H7 (cell line): ENCODE measurements at regions not wholly inside any gene's neighbourhood (a gene's known extent, or its start where the extent isn't known, plus 50 kb on each side); places are given as distances from the start of the nearest gene placed in this dataset.
"Not testable (repeated sequence)": the region's sequence is repeated elsewhere in the genome, so short reads cannot be mapped to it uniquely, and the experiment has no call there.

Experiments
- DNase-seq: peaks from one replicate; pipeline ENCODE4 v3.0.0; 2012
- H3K27me3 ChIP-seq: 2 replicates; pipeline ENCODE4 v1.6.0; 2011; ENCODE audit warnings: mild to moderate bottlenecking, low read length; ENCODE audit not compliant: control insufficient read depth, insufficient read depth
- H3K36me3 ChIP-seq: replicated peaks from 2 replicates; pipeline ENCODE4 v1.5.1; 2011; ENCODE audit warnings: low read length; ENCODE audit not compliant: control insufficient read depth, insufficient read depth
- H3K4me3 ChIP-seq: 2 replicates; pipeline ENCODE4 v1.5.1; 2011; ENCODE audit warnings: low read depth, mild to moderate bottlenecking, control low read depth, low read length, moderate library complexity; ENCODE audit not compliant: insufficient read depth

DNA sequence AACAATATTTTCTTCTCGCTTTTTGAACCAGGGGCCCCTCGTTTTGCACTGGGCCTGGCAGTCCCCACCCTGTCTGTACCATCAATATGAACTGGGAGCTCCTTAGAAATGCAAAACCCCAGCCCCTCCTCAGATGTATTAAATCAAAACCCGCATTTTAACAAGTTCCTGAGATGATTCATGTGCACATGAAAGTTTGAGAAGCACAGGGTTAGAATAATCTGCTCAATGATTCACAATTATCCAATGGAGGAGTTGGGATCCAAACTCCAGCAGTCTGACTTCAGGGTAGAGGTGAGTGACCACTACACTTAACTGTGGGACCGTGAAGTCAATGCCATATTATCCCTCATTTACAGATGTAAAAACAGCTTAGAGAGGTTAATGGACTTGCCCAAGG, 256.4 kb downstream of the IGSF11 start:
- Histone ChIP-seq H3K27me3 (no peaks in the 10 kb centered on the region), H3K4me3 (no peak overlapping the region), H3K36me3 (no peaks in the 10 kb centered on the region)
- DNase-seq = no peak

DNA sequence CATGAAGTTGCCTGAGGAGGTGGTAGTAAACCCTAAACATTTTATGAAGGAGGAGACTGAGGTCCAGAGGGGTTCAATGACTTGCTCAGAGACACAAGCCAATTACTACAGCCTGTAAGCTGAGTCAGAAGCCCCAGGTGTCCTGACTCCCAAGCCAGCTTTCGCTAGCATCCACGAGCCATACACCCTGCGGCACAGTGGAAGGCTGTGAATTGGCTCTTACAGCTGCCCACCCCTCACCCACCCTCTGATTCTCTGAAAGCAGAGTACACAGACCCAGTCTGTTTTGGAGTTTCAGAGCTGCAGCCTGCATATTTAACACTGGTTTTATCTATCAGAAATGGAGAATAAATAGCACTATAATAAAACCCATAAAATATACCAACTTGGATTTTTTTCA, 253.4 kb downstream of the IGSF11 start:
- no peak for DNase-seq
- Histone ChIP-seq H3K36me3 (no peaks in the 10 kb centered on the region), H3K4me3 (no peak overlapping the region), H3K27me3 (no peaks in the 10 kb centered on the region)

GRCh38 chr3:118781839-118782238, 252.8 kb downstream of the IGSF11 start:
- no peak for DNase-seq
- H3K4me3 ChIP-seq = no peak overlapping the region
- H3K36me3 ChIP-seq = no peaks in the 10 kb centered on the region
- no peaks in the 10 kb centered on the region for H3K27me3 ChIP-seq

DNA sequence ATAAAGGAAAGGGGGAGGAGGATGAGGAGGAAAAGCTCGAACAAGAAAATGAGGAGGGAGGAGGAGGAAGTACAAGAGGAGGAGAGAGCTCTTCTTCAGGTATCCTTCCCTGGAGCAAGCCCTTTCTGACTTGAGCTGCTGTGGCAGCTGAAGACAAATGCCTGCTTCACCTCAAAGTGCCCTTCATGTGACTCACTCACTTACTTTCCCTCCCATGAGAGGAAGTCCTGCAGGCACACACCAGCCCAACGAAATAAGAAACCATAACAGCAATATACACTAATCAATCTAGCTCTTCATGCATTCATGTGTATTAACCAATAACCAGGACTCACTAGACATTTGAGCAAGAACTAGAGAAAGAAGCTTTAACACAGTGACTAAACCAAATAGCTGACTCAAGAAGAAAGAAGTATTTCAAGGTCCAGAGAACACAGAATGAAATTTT, 251.9 kb downstream of the IGSF11 start:
- H3K27me3 ChIP-seq = no peaks in the 10 kb centered on the region
- H3K4me3 ChIP-seq = no peak overlapping the region
- DNase-seq = no peak
- no peaks in the 10 kb centered on the region for H3K36me3 ChIP-seq

- Histone ChIP-seq H3K27me3 (no peaks in the 10 kb centered on the region), H3K4me3 (no peak overlapping the region), H3K36me3 (no peaks in the 10 kb centered on the region)
- DNase-seq = no peak
These were observed 249.2 kb downstream of the IGSF11 start for GRCh38 chr3:118785415-118785814.

DNA sequence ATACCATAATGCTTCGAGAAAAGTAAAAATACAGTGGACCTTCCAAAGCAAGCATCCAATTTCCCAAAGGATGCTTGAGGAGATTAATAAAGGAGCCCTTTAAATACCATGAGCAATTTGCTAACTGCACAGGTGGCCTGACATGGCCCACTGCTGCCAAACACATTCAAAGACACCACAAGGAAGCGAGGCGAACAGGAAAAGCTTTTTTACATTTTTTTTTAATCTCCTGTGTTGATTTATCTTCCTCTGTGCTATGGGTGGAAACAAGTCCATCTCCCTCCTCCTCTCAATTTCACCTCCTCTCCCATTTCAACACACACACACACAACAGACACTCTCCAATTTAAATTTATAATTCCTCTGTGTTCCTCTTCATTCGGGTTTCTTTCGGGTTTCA, 243.4 kb downstream of the IGSF11 start:
- no peak overlapping the region for H3K4me3 ChIP-seq
- no peaks in the 10 kb centered on the region for H3K27me3 ChIP-seq
- no peaks in the 10 kb centered on the region for H3K36me3 ChIP-seq
- no peak for DNase-seq

DNA sequence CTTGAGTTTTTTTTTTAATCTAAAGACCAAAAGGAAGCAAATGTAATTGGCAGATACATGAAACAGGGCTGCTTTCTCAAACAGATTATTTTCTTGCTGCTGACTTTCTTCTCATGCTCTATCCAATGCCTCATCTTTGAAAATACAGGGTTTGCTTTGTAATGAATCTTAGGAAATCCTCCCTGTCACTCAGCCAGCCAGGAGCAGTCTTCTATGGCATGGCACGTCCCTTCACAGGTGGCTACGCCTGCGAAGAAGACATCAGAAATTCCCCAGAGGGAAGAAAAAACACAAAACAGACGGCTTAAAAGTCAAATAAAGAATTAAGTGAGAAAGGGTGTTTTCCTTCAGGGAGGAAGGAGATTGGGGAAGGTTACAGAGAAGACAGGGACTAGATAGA, 242.5 kb downstream of the IGSF11 start:
- Histone ChIP-seq H3K36me3 (no peaks in the 10 kb centered on the region), H3K27me3 (no peaks in the 10 kb centered on the region)
- DNase-seq = no peak

GRCh38 chr3:118793176-118793575, 241.5 kb downstream of the IGSF11 start:
- DNase-seq = no peak
- no peak overlapping the region for H3K4me3 ChIP-seq
- no peaks in the 10 kb centered on the region for H3K27me3 ChIP-seq
- no peaks in the 10 kb centered on the region for H3K36me3 ChIP-seq

More for the DNA sequence above, 242.5 kb downstream of the IGSF11 start:
- H3K4me3 ChIP-seq = no peak overlapping the region

DNA sequence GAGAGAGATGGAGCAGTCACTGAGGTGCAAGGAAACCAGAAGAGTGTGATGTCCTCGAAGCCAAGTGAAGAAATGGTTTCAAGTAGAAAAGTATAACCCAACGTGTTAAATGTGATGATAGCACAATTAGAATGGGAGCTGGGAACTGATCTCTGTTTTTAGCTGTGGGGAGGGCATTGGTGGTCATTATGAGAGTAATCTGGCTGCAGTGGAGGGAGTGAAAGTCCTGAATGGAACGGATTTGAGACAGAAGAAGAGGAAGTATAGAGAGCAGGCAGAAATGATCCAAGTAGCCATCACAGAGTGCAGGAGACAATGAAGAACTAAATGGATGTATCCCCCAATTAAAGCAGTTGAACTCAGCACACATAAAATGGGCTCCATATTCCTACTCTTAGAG, 235.3 kb downstream of the IGSF11 start:
- Histone ChIP-seq H3K36me3 (no peaks in the 10 kb centered on the region), H3K27me3 (no peaks in the 10 kb centered on the region), H3K4me3 (no peak overlapping the region)
- no peak for DNase-seq

DNA sequence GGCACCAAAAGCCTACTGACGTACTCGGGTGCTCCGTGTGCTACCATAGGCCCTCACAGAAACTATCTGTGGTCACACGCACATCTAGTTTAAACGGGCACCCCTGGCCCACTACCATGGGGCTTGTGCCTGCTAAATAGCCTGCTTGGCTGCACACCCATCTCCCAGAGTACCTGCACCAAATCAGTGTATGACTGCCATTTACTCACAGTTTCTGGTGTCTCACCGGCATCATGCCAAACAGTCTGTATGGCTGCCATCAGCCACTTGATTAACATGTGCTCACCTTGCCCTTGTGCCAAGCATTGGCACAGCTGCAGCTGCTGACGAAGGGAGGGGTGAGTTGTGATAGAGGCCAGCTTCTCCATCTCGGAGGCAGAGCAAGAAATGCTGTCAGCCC, 232.7 kb downstream of the IGSF11 start:
- H3K27me3 ChIP-seq = no peaks in the 10 kb centered on the region

DNA sequence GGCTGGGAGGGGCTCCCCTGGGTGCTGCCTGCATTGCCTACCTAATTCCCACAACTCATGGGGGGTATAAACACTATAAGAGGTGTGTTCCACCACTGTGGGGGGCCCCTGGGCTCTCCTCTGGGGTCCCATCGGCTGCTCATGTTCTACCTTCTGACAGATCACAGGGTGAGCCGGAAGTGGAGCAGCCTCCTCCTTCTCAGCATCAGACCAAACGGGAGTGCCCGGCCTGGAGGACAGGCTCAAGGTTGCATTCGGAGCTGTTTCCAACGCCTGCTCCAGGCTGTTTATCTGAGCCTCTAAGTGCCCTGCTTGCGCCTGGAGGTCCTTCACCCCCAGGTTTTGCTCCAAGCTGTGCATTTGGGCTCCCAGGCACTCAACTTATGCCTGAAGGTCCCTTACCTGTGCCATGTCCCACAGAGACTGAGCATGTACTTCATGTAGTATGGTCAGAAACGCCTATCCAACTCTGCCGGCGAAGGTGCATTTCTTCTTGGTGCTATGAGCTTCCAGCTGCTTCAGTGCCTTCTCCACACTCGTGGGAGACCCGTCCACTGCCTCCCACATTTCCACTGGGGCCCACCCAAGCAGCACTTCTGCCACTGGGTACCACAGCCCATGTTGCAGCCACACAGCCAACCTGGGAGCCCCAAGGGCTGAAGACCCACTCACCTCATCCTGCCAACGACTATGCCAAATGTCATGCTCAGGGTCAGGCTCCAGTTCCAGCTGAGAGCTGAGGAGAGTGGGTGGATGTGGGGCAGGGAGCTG, 232.1 kb downstream of the IGSF11 start:
- no peaks in the 10 kb centered on the region for H3K36me3 ChIP-seq
- DNase-seq = no peak
- H3K27me3 ChIP-seq = no peaks in the 10 kb centered on the region
- H3K4me3 ChIP-seq = no peak overlapping the region

More for the DNA sequence above, 232.7 kb downstream of the IGSF11 start:
- DNase-seq = no peak
- Histone ChIP-seq H3K36me3 (no peaks in the 10 kb centered on the region), H3K4me3 (no peak overlapping the region)

DNA sequence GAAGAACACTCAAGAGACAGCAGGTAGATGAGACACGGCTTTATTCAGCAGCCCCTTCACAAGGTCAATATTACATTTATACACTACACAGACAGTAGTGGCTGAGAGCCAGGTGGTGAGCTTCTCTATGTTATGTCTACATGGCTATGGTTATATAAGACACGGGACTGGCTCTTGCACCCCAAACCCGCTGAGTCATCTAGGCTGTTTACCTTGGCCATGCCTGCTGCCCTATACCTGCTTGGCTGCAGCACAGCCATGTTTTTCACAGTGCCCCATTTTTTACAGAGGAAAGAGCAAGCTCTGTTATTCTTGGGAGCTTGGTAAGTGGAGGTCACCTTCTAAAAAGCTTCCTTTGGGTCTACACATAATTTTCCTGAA, 231.6 kb downstream of the IGSF11 start:
- Histone ChIP-seq H3K36me3 (no peaks in the 10 kb centered on the region), H3K27me3 (no peaks in the 10 kb centered on the region)
- DNase-seq = no peak

GRCh38 chr3:118805007-118805406, 229.6 kb downstream of the IGSF11 start:
- Histone ChIP-seq H3K27me3 (no peaks in the 10 kb centered on the region), H3K36me3 (no peaks in the 10 kb centered on the region), H3K4me3 (no peak overlapping the region)
- no peak for DNase-seq

More for the DNA sequence above, 231.6 kb downstream of the IGSF11 start:
- no peak overlapping the region for H3K4me3 ChIP-seq

- Histone ChIP-seq H3K36me3 (no peaks in the 10 kb centered on the region), H3K27me3 (no peaks in the 10 kb centered on the region), H3K4me3 (no peak overlapping the region)
- no peak for DNase-seq
These were observed 228.2 kb downstream of the IGSF11 start for GRCh38 chr3:118806423-118806822.

- not testable (repeated sequence) for H3K36me3 ChIP-seq, DNase-seq, H3K4me3 ChIP-seq, H3K27me3 ChIP-seq
These were observed 227.3 kb downstream of the IGSF11 start for GRCh38 chr3:118807349-118807748.

DNA sequence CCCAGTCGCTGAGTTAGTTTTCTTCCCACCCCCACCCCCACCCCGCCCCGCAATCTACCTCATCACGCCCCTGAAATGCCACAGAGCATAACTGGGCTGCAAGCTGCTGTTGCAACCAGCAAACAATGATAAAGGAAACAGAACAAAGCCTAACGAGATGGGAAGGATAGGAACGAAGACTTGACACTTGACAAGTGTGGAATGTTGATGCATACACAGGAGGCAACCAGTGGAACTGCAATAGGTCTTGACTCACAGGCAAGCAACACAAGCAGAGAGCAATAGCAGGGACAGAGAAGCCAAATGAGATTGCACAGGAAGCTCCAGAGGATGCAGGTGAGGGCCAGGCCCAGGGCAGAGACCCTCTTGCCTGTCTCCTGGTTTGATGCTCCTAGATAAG, 225.9 kb downstream of the IGSF11 start:
- DNase-seq = no peak
- Histone ChIP-seq H3K36me3 (no peaks in the 10 kb centered on the region), H3K4me3 (no peak overlapping the region), H3K27me3 (no peaks in the 10 kb centered on the region)
